HG02973 (cell line): ENCODE measurements at regions not wholly inside any gene's neighbourhood (a gene's known extent, or its start where the extent isn't known, plus 50 kb on each side); places are given as distances from the start of the nearest gene placed in this dataset.
A peak's percentile ranks its signal among the peaks of the same experiment; 100 is the strongest.

ENCODE experiments used
- ATAC-seq: cut with Tn5 transposase; IDR thresholded peaks from one replicate; pipeline ENCODE4 v1.9.1; 2021; ENCODE audit warnings: moderate library complexity; ENCODE audit not compliant: unreplicated experiment

GRCh38 chr9:1732670-1733069 lies 282.5 kb upstream of the SMARCA2 start:
- no peak for ATAC-seq

GRCh38 chr9:1738511-1739100 lies 276.5 kb upstream of the SMARCA2 start:
- ATAC-seq: no peak

GRCh38 chr9:1743121-1743960 lies 271.8 kb upstream of the SMARCA2 start:
- ATAC-seq: no peak

- ATAC-seq: no peak
Observed at GRCh38 chr9:1745980-1746379, 269.2 kb upstream of the SMARCA2 start.

GRCh38 chr9:1747417-1747967 lies 267.7 kb upstream of the SMARCA2 start:
- ATAC-seq: no peak

- ATAC-seq: no peak
Observed at GRCh38 chr9:1748407-1748806, 266.7 kb upstream of the SMARCA2 start.

GRCh38 chr9:1757186-1757585 lies 258.0 kb upstream of the SMARCA2 start:
- ATAC-seq: no peak

- ATAC-seq: peak; percentile 94
Observed at GRCh38 chr9:1759009-1759408, 256.1 kb upstream of the SMARCA2 start.

- no peak for ATAC-seq
Observed at GRCh38 chr9:1759771-1760300, 255.3 kb upstream of the SMARCA2 start.

GRCh38 chr9:1761807-1762206 lies 253.3 kb upstream of the SMARCA2 start:
- ATAC-seq: no peak

- no peak for ATAC-seq
Observed at GRCh38 chr9:1766042-1766441, 249.1 kb upstream of the SMARCA2 start.

- no peak for ATAC-seq
Observed at GRCh38 chr9:1768561-1768960, 246.6 kb upstream of the SMARCA2 start.

- ATAC-seq: no peak
Observed at GRCh38 chr9:1771094-1771789, 243.9 kb upstream of the SMARCA2 start.

GRCh38 chr9:1775230-1775629 lies 239.9 kb upstream of the SMARCA2 start:
- no peak for ATAC-seq

GRCh38 chr9:1776668-1777067 lies 238.5 kb upstream of the SMARCA2 start:
- ATAC-seq: no peak

- ATAC-seq: no peak
Observed at GRCh38 chr9:1791191-1791590, 224.0 kb upstream of the SMARCA2 start.

GRCh38 chr9:1794547-1795270 lies 220.4 kb upstream of the SMARCA2 start:
- ATAC-seq: no peak

GRCh38 chr9:1804128-1804865 lies 210.8 kb upstream of the SMARCA2 start:
- no peak for ATAC-seq

- no peak for ATAC-seq
Observed at GRCh38 chr9:1829719-1830118, 185.4 kb upstream of the SMARCA2 start.

GRCh38 chr9:1832960-1833359 lies 182.2 kb upstream of the SMARCA2 start:
- no peak for ATAC-seq
